ENCODE measurements at regions not wholly inside any gene's neighbourhood (a gene's known extent, or its start where the extent isn't known, plus 50 kb on each side); places are given as distances from the start of the nearest gene placed in this dataset.

DNA sequence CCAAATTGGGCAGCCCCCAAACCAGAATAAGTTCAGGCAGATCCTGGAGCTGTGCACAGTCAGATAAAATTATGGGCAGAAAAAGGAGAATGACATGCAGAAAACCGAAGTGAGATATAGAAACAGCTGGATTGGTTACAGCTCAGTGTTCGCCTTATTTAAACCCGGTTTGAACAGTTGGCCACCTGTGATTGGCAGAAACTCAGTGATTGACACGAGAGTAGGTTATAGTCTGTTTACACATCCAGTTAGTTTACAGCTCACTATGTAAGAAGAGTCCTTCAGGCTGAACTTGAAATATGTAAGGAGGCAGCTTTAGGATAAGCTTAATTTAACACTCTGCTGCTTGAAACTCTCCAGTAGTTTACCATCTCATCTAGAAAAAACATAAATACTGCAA lies 271.6 kb upstream of the ARRDC4 start:
- no peak for DNase-seq (ENCODE audit: low read depth in 2 of 2)

DNA sequence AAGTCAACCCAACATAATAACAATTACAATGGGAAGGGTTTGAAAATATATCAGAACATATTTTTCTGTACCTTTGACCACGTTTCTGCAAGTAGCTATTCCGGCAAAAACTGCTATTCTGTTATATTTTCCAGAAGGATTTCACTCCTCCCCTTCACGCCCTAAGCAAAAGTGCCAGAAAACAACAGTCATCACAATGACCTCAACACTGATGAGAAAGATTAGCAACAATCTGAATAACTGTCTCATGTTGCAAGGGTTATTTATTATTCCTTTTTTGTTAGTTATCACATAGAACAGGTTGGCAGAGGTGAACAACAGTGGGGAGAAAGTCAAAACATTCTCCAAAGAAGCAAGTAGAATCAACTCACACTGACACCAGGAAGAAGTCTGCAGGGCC lies 269.4 kb upstream of the ARRDC4 start:
- DNase-seq (ENCODE audit: low read depth in 2 of 2): no peak

- DNase-seq (ENCODE audit: low read depth in 2 of 2): no peak
Observed at GRCh38 chr15:97691799-97692198, 268.7 kb upstream of the ARRDC4 start.

- no peak for DNase-seq (ENCODE audit: low read depth in 2 of 2)
Observed at GRCh38 chr15:97692301-97693015, 268.0 kb upstream of the ARRDC4 start.

GRCh38 chr15:97694456-97694855 lies 266.0 kb upstream of the ARRDC4 start:
- DNase-seq (ENCODE audit: low read depth in 2 of 2): no peak

GRCh38 chr15:97703400-97703799 lies 257.1 kb upstream of the ARRDC4 start:
- DNase-seq (ENCODE audit: low read depth in 2 of 2): no peak

- DNase-seq (ENCODE audit: low read depth in 2 of 2): no peak
Observed at GRCh38 chr15:97706059-97706458, 254.4 kb upstream of the ARRDC4 start.

- DNase-seq (ENCODE audit: low read depth in 2 of 2): no peak
Observed at GRCh38 chr15:97708252-97708651, 252.3 kb upstream of the ARRDC4 start.

- no peak for DNase-seq (ENCODE audit: low read depth in 2 of 2)
Observed at GRCh38 chr15:97712530-97712929, 248.0 kb upstream of the ARRDC4 start.

GRCh38 chr15:97717806-97718205 lies 242.7 kb upstream of the ARRDC4 start:
- no peak for DNase-seq (ENCODE audit: low read depth in 2 of 2)

DNA sequence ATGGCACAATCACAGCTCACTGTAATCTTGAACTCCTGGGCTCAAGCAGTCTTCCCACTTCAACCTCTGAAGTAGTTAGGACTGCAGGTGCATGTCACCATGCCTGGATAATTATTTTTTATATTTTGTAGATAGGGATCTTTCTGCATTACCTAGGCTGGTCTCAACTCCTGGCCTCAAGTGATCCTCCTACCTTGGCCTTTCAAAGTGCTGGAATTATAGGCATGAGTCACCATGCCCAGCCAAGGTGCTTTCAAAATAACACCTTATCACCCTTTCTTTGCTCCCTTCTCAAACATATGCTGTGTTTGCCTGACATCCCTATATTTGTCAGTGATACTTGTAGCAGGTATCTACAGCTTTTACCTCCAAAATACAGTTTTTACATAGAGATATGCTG lies 242.0 kb upstream of the ARRDC4 start:
- no peak for DNase-seq (ENCODE audit: low read depth in 2 of 2)

DNA sequence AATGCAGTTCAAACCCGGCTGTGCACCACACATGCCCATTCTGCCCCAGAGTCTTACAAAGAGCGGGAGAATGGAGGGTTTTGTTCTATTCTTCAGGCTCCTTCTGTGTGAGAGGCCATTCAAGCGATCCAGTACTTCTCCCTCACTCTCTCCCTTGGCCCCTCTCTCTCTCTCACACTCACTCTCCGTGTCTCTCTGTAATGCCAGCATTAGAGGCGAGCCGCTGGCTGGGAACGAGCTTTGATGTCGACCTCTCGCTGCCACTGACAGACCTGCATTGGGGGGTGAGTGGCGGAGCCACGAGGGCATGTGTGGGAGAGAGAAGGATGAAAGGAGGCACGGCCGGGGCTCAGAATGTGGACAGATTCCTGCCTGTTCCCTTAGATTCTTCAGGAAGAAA lies 231.7 kb upstream of the ARRDC4 start:
- DNase-seq (ENCODE audit: low read depth in 2 of 2): no peak

DNA sequence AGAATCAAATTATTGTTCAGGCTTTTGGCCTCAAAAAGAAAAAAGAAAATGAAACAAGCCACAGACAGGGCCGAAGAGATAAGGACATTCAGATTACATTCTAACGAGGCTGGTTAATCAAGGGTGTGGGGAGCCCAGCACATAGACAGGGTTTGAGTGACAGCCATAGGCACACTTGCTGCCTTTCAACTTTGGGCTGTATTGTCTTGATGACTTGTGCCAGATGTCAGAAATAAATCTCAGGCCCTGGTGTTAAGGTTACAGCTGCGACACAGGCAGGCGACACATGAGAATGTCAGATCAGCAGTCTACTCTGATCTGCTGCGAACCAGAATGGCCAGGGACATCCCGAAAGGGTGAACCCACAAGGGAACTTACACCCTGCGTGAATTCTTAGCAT lies 231.2 kb upstream of the ARRDC4 start:
- no peak for DNase-seq (ENCODE audit: low read depth in 2 of 2)

DNA sequence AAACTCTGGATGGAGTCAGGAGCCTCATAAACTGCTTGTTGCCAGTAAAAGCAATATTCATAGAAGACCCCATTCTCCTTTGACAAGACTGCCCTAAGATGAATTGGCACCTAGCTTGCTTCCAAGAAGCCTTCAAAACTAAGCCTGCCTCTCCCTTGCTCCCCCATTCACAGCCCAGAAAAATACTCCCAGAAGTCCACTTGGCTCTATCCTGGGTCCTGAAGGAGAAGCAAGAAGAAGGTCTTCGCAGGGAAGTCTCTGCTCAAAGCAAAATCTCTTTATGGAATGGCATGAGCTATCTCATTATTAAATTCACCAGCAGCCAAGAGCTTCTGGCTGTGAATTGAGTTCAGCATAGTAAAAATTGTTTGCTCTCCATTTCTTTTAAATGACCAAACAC lies 230.2 kb upstream of the ARRDC4 start:
- no peak for DNase-seq (ENCODE audit: low read depth in 2 of 2)

DNA sequence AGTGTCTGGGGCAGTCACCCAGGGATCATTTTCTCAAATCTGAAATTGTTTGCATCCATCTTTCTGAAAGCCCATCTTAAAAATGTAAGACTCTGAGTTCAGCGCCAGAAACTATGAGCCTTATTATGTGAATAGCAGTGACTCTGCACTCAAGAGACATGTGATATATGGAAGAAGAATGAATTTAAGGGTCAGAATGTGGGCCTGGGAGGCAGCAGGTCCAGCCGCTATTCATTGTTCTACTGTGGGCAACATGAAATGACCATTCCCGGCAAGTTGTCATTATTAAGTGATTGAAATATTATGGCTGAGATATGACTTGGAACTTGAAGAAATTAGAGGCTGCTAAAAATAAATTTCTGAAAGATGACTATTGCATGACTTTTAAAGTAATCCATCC lies 228.6 kb upstream of the ARRDC4 start:
- DNase-seq (ENCODE audit: low read depth in 2 of 2): no peak

- DNase-seq (ENCODE audit: low read depth in 2 of 2): no peak
Observed at GRCh38 chr15:97733373-97733772, 227.1 kb upstream of the ARRDC4 start.

DNA sequence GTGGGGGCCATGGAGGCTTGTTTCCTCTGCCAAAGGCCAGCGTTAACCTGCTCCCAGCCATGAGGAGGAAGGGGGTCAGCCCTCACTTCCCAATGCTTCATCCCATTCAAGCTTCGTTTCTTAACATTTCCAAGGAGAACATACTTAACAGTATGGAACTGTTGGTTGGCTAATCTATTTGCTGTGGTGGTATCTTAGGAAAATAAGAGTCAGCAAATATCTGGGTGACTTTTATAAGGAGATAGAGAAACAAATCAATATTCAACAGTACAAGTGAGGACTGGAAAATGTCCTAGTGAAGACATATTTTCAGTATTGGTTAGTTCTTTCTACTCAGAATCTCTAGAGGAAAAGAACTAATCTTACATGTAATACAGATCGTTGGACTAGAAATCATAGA lies 223.8 kb upstream of the ARRDC4 start:
- DNase-seq (ENCODE audit: low read depth in 2 of 2): no peak

GRCh38 chr15:97745481-97746071 lies 214.9 kb upstream of the ARRDC4 start:
- DNase-seq (ENCODE audit: low read depth in 2 of 2): no peak

- DNase-seq (ENCODE audit: low read depth in 2 of 2): no peak
Observed at GRCh38 chr15:97747342-97747741, 213.2 kb upstream of the ARRDC4 start.

GRCh38 chr15:97748576-97748975 lies 211.9 kb upstream of the ARRDC4 start:
- no peak for DNase-seq (ENCODE audit: low read depth in 2 of 2)

GRCh38 chr15:97750060-97750459 lies 210.4 kb upstream of the ARRDC4 start:
- DNase-seq (ENCODE audit: low read depth in 2 of 2): no peak

GRCh38 chr15:97755726-97756125 lies 204.8 kb upstream of the ARRDC4 start:
- no peak for DNase-seq (ENCODE audit: low read depth in 2 of 2)

GRCh38 chr15:97759363-97759762 lies 201.1 kb upstream of the ARRDC4 start:
- DNase-seq (ENCODE audit: low read depth in 2 of 2): no peak

- DNase-seq (ENCODE audit: low read depth in 2 of 2): no peak
Observed at GRCh38 chr15:97761110-97761509, 199.4 kb upstream of the ARRDC4 start.

Measured in stimulated activated CD4-positive, alpha-beta T cell treated with anti-CD3 and anti-CD28 coated beads, Interleukin-1b, Interleukin-23, amount 100 ng/mL, for 1 hour (primary cell).